Activated T-helper 9 cell treated with anti-CD3 and anti-CD28 coated beads, Interleukin-2, amount 50 U/mL, for 16 hours (primary cell): ENCODE measurements at regions not wholly inside any gene's neighbourhood (a gene's known extent, or its start where the extent isn't known, plus 50 kb on each side); places are given as distances from the start of the nearest gene placed in this dataset.
A peak's percentile ranks its signal among the peaks of the same experiment; 100 is the strongest.
"Not testable (repeated sequence)": the region's sequence is repeated elsewhere in the genome, so short reads cannot be mapped to it uniquely, and the experiment has no call there.

Source experiments
- DNase-seq: peaks from one replicate; pipeline ENCODE4 v3.0.0-alpha.2; 2020; ENCODE audit warnings: low read depth

DNA sequence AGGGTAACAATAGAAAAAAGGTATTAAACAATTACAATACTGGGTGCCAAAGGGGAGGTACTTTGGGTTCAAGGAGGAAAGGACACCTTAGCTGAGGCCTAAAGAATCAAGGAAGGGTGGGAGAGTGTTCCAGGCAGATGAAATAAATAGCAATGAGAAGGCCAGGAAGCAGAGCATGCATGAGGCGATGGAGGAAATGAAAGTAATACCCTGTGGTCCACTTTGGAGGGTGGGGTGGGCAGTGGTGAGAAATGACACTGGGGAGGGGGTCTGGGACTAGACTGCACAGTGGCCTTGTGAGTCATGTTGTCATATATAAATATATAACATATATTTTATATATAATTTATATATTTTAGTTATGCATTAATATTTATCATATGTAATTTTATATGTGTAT lies 55.9 kb downstream of the BHLHE40 start:
- no peak for DNase-seq

DNA sequence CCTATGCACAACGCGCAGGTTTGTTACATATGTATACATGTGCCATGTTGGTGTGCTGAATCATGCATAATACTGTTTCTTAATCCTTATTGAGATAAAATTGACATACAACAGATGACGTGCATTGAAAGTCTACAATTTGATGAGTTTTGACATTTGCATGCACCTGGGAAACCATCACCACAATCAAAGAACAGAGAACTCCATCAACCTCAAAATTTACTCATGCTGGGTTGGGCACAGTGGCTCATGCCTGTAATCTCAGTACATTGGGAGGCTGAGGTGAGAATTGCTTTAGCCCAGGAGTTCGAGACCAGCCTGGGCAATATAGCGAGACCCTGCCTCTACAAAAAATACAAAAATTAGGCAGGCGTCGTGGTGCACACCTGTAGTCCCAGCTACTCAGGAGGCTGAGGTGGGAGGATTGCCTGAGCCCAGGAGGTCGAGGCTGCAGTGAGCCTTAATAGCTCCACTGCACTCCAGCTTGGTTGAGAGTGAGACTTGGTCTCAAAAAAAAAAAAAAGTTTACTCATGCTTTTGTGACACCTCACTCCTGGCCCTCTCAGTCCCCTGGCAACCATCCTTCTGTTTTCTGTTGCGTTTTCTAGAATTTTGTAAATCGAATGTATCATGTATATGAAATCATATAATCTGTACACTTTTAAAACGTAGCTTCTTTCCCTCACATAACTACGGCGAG lies 56.6 kb downstream of the BHLHE40 start:
- no peak for DNase-seq

DNA sequence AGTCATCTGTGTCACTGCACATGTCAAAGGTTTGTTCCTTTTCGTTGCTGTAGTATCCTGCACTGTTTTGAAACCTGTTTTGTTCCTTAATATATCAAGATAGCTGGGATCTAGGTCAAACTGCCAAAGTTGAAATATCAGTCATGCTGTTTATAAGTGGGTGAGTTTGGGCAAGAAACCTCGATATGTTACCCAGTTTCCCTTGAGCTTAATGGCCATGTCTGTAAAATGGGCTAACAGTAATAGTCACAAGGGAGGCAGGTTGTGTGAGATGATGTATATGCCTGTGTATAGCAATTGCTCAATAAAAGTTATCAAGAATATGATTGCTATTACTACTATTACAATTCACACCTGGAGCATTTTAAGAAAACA lies 57.1 kb downstream of the BHLHE40 start:
- DNase-seq = no peak

DNA sequence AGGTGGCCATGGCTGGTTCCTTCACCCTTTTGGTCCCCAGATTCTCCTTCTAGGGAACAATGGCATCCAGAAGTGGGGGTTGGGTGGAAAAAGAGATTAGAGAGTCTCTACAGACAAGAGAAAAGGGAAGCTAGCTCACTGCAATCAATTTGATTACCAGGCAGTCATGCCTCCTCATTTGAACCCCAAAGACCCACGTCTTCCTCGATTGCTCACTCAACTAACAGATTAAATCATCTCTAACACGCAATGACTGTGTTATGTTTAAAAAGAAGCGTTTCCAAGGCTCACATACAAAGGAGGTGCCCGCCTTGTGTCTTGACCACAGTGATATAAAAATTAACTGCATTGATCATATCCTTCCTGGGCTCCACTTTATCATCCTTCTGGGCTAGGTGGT lies 57.6 kb downstream of the BHLHE40 start:
- DNase-seq = no peak

DNA sequence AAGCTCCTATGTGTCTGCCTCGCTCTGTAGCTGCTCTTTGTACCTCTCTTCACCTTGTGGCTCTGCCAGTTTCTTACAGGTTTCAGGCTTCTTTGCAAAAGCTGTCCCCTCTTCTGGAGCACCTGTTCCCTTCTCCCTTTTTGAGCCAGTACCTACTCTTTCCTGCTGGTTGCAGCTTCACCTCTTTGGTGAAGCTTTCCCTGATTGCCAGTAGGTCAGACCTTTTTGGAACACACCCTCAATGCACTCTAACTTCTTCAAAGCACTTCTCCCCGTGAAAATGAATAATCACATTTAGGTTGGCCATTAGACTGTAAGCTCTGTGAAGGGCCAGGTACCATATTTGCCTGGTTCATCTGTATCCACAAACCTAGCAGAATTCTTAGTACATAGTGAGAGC lies 60.3 kb downstream of the BHLHE40 start:
- no peak for DNase-seq

DNA sequence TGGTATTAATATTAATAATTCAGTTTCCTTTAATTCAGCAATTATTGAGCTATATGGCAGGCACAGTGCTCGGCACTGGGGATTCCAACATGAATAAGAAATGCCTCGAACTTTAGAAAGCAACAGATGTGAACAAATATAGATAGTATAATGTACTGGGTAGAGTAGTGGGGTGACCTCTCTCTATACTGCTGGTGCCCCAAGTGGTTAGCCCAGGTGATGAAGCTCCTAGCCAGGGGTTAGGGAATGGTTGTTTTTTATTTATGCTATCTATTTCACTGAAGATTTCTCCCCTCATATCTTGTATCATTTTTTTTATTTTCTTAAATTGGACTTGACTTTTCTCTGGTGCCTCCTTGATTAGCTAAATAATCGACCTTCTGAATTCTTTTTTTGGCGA lies 62.1 kb downstream of the BHLHE40 start:
- DNase-seq = no peak

DNA sequence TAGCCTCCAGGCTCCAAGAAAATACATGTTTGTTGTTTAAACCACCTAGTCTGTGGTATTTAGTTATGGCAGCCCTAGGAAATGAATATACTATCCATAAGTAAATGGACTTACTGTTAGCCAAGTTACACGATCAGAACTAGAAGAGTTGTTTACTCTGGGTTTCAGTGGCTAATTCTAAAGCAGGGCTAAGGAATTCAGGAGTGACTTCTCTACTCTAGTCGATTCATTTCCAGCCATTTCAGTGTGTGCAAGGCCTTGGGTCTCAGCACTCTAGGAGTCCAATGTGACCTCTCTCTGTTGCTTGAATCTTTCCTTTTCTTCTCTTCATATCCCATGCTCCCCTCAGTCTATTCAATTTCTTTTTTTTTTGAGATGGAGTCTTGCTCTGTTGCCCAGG lies 66.7 kb downstream of the BHLHE40 start:
- no peak for DNase-seq

DNA sequence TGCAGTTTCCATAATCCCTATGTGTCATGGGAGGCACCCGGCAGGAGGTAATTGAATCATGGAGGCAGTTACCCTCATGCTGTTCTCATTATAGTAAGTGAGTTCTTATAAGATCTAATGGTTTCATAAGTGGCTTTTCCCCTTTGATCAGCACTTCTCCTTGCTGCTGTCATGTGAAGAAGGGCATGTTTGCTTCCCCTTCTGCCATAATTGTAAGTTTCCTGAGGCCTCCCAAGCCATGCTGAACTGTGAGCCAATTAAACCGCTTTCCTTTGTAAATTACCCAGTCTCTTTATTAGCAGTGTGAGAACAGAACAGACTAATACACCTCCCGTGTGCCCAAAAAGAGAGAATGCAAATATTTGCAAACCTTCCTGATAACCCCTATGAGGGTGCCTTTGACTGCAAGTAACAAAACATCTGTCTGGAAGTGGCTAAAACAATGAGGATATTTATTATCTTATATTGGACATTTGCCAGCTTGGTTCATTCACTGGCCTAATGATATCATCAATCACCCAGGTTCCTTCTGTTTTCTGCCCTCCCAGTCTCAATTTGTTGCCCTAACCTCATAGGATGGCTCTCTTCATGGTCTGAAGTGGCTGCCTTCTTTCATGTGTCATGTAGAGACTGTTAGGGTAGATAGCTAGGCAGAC lies 68.7 kb downstream of the BHLHE40 start:
- DNase-seq = no peak

DNA sequence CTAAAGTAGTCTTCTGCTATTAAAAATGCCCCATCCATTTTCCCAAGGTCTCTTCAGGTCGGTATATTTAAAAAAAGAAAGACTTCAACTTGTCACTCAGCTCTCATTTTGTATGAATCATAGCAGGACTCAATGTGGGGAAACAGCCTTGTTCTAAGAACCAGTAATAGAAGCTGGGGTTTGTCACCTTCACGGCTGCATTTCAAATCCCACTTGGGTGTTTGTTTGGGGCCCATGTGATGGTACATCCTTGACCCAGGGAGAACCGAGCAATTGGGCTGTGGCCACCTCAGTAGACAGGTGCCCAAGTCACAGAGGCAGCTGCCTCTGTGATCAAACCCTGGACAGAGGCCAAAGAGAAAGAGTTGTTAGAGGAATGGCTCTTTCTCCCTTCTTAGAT lies 70.3 kb upstream of the ARL8B start:
- no peak for DNase-seq

DNA sequence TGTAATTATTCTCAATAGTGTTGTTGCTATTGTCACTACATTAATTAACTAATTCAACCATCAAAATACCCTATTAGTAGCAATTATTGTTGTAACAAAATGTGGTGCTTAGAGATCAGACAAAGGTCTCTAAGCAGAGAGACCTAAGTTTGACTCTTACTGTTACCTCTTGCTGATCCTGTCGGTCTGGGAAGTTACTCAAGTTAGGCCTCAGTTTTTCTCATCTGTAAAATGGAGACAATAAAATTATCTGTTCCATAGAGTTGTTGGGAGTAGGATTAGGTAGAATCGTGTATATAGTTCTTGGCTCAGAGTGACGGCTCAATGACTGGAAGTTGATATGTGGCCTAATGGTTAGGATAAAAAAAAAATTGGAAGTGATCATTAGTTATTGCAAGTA lies 69.8 kb upstream of the ARL8B start:
- no peak for DNase-seq

DNA sequence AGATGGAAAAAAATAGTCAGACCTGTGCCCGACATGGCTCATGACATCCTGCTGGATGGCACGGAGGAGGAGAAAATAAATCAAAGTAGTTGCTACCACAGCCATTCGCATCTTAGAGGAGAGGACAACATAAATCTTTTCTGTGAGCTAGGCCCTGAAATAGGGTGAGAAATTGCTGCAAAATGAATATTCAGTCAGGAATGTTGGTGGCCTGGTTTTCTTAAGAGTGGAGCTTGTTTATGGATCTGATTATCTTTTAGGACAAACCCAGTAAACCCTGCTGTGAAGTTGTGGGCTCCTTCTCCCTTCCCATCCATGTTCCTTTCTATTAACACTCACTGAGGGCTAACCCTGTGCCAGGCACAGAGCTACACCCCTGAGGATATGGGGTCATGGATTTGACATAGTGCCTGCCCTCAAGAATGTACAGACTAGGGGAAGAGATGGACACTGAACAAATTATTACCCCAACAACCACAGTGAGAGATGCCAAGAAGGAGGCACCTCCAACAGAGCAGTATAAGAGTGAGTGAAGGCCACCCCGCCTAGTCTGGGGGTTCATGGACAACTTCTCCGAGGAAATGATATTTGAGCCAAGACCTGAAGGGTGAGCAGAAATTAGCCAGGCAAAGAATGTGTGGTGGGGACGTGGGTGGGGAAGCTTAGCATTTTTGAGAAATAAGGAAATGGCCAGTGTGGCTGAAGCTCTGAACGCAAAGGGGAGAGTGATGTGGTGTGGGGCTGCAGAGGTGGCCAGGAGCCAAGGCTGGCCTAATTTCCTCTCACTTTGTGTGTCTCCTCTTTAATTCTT lies 68.9 kb upstream of the ARL8B start:
- no peak for DNase-seq

DNA sequence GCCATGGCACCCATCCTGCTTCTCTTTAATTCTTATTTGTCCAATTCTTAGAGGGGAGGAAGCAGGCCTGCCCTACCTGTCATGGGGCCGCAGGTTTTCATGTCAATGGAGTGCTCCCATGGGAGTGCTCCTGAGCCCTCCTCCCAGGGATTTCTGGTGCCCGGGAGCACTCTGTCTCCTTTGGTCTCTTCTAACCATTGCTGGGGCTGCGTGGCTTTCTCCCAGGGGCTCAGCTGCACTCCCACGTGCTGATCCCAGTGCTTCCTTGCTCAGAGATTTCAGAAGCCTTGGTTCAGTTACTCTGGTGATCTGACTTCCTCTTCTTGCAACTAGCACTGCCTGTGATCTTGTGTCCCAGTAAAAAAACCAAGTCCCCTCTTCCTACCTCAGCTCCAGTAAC lies 68.0 kb upstream of the ARL8B start:
- no peak for DNase-seq

DNA sequence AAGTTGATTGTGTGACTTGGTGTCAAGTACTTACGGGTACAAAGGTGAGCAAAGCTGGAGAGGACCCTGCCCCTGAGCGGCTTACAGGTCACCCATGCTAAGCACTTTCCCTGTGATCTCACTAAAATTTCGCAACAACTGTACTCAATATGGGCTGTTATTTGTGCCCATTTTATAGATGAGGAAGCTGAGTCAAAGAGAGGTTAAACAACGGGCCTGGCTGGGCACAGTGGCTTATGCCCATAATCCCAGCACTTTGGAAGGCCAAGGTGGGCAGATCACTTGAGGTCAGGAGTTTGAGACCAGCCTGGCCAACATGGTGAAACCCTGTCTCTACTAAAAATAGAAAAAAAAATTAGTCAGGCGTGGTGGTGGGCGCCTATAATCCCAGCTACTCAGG lies 67.5 kb upstream of the ARL8B start:
- DNase-seq = not testable (repeated sequence)

DNA sequence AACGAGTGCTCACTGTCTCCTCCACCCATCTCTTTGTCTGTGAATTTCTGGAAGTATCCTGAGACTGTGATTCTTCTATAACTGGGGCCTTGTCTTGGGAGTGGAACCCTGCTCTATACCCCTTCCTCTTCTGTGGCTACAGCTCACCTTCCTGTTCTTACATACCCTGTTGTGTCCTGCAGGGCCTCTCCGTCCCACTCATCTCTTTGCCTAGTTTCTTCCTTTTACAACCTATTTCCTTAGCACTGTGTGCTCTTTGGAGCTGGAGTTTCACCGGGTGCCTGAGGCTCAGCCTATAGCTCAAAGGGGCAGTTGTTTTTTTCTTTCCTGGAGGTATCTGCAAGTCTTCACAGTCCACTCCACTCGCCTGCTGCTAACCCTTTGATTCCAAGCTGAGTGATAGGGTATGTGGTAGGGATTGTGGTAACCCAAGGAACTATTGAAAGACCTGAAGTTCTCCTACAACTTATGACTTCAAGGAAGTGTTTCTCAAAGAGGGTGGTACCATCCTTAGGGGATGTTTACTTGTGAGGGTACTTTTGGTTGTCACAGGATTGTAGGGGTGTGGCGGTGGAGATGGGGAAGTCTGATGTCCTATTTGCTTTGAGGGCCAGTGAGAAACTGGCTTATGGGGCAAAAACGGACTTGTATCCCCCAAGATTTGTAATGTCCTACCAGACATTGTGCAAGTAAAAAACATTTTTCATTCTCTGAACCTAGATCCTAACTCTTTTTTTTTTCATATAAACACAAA lies 66.6 kb upstream of the ARL8B start:
- DNase-seq = no peak

DNA sequence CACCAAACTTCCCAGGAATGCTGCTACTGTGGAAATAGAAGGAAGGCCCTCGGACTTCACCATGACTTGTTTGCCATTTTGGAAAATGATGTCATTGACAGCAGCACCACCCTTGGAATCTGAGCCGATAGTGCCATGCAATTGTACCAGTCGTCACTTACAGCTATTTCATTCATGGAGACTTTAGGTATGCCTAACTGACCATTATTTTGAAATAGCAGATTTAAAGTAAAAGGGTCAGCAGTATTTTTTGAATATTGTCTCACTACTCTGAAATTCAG lies 66.0 kb upstream of the ARL8B start:
- DNase-seq = no peak

DNA sequence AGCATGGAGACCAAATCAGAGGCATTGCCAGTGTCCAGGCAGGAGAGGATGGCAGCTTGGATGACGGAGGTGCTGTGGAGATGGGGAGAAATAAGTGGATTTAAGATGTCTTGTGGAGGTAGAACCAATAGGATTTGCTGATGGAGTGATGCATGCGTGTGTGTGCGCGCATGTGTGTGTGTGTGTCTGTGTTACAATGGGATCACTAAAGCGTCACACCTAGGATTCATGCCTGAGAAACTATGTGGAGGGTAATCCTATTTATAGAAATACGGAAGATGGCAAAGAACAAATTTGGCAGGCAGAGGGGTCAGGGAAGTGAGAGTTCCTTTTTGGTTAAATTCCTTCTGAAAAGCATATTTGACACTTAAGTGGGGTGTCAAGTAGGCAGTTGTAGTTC lies 64.8 kb upstream of the ARL8B start:
- DNase-seq = no peak

DNA sequence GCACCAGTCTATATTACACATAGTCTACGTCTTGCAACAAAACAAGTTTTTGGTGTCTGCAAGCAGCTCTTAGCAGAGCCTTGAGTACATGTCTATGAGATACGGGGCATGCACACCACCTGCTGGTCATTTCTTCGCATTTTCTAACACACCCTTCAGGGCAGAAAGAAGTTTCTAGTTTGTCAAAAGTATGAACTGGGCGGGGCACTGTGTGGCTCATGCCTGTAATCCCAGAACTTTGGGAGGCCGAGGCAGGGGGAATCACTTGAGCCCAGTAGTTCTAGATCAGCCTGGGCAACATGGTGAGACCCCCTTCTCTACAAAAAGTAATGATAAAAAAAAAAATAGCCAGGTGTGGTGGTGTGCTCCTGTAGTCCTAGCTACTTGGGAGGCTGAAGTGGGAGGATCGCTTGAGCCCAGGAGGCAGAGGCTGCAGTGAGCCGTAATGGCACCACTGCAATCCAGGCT lies 64.2 kb upstream of the ARL8B start:
- peak; percentile 57 for DNase-seq

DNA sequence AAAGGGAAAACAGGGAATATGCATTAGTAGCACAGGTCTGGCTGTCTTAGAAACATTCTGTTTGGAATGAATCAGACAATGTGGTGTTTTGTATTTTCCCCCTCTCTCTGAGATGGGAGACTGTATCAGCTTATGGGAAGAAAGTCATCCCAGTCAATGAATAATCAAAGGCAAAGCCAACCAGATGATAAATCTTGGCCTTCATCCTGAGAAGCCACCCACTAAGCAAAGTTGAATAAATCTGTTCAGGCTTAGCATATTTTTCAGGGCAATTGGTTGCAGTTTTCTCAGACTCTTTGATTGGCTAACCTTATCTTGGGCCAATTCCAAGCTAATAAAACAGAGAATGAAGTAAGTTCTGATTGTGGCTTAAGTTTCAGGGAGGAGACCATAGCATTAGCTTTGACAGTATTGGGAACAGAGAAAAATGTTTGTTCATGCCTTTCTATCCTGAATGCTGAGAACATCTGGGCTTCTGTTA lies 63.6 kb upstream of the ARL8B start:
- no peak for DNase-seq

DNA sequence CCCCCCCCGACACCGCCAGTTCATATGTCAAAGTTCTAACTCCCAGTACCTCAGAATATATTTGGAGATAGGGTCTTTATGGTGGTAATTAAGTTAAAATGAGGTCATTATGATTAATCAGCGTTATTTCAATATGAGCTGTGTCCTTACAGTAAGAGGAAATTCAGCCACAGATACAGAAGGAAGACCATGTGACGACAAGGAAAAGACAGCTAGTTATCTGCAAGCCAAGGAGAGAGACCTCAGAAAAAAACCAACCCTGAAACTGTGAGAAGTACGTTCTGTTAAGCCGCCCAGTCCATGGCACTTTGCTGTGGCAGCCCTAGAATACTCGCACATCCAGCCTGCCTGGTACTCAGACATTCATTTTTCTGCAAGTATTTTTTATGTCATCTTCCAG lies 62.3 kb upstream of the ARL8B start:
- DNase-seq = no peak

DNA sequence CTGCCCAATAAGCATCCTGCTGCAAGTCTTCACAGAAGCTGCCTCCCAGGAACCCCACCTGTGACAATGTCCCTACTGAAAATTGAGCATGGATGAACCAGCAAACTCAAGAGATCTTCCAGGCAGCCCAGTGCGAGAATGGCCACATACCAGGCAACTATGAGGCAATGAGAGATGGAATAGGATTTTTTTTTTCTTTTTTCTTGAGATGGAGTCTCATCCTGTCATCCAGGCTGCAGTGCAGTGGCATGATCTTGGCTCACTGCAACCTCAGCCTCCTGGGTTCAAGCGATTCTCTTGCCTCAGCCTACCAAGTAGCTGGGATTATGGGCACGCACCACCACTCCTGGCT lies 60.9 kb upstream of the ARL8B start:
- no peak for DNase-seq

DNA sequence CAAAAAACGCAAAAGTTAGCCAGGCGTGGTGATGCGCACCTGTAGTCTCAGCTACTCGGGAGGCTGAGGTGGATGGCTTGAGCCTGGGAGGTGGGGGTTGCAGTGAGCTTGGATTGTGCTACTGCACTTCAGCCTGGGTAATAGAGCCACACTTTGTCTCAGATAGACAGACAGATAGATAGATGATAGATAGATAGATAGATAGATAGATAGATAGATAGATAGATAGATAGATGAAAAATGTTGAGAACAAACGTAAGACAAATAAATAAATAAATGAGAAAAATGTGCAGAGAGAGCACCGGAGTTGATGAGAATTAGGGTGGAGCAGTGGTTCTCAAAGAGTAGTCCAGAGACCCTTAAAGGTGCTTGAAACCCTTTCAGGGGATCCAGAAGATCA lies 58.4 kb upstream of the ARL8B start:
- no peak for DNase-seq

DNA sequence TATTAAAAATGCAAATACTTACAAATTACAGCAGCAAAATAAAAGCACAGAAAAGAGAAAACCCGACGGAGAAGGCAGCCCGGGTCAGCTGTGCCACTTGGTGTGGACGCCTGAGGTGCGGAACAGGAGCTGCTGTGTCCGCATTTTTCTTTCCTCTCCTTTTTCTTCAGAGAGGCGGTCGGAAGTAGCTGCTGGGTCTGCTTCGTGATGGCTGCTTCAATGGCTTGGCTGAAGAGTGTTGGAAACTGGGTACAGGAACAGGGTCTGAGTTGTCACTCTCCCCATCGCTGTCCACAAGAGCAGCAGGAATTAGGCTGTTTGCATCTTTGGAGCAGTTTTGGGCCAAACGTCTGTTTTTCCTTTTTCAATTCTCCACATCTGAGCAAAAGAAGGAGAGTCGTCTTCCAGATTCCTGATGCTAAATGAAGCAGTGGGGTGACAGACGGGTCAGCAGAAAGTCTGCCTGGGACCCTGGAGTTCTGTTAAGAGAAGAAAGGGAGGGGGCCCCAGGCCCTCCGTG lies 53.5 kb upstream of the ARL8B start:
- DNase-seq = no peak

DNA sequence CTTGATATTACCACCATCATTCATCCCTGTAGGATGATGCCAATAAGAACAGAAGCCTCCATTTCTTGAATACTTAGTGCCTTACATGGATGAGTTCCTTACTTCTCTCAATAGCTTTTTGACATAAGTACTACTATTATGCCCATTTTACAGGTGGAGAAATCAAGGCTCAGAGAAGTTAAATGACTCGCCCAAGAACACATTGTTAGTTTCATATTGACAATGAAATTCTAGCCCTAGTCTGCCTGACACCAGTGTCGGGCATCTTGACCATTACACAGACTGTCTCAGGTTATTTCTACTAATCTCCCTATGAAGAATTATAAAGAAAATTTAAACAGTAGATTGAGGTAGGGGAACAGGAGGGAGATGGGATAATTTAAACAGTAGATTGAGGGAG lies 52.5 kb upstream of the ARL8B start:
- DNase-seq = no peak
